ENCODE measurements at regions not wholly inside any gene's neighbourhood (a gene's known extent, or its start where the extent isn't known, plus 50 kb on each side); places are given as distances from the start of the nearest gene placed in this dataset.

DNA sequence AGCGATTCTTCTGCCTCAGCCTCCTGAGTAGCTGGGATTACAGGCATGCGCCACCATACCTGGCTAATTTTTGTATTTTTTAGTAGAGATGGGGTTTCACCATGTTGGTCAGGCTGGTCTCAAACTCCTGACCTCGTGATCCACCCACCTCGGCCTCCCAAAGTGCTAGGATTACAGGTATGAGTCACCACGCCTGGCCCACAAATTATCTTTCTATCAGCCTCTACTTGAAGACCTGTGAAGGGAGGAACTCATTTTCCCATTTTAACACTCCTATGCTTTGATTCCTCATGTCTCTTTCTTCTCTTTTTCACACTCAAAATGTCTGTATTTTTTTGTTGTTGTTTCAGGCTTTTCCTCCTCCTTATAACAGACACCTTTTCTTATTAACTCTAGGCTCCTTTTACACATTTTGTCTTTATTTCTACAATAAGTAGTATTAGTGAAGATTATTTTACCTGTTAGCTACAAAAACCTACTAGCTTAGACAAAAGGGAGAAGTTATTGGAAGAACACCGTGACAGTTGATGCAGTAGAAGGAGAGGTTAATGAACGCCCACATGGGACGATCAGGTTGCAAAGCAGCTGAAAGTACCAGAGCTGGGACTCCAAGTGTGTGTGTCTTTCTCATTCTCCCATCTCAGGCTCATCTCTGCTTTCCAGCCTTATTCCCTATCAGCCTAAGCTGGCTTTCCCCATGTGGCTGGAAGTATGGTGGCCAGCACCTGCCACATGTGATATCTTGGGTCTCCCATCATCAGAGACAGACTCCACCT, 97.6 kb upstream of the AGAP1 start:
- CTCF ChIA-PET = no interaction called here
- Mint-ChIP-seq H3K4me1 (peaks cover under 1 to 4% (median 4%) of the 10 kb centered on the region in 3 donors), H3K9me3 (peaks cover 0 to 8% (median 3%) of the 10 kb centered on the region in 3 donors), H3K27me3 (peaks cover 17 to 24% of the 10 kb centered on the region in 2 donors), H3K4me3 (no peak overlapping the region), H3K27ac (no peak overlapping the region), H3K36me3 (no peaks in the 10 kb centered on the region)
- no peaks in the 10 kb centered on the region for H3K9me3 ChIP-seq
- H3K4me1 ChIP-seq (ENCODE audit: control insufficient read depth in 1 of 2, extremely low read depth in 1 of 2, insufficient read depth in 2 of 2, low read length in 2 of 2) = peaks cover 0 to under 1% of the 10 kb centered on the region in 2 experiments
- ATAC-seq (replicated peaks in 1 of 4) = no peak
- H3K4me3 ChIP-seq (ENCODE audit: control insufficient read depth in 1 of 2, extremely low read depth in 1 of 2, low read length in 1 of 2) = no peak overlapping the region
- H3K36me3 ChIP-seq (ENCODE audit: control insufficient read depth in 2 of 2, extremely low read depth in 1 of 2, insufficient read depth in 1 of 2, low read length in 1 of 2) = no peaks in the 10 kb centered on the region
- H3K27ac ChIP-seq (ENCODE audit: low read length) = no peak overlapping the region
- POLR2A ChIA-PET = interaction anchor here in 1 of 2 donors (0.6 kb wide), 1 partner anchor 21 kb away, joined by 3 read pairs; no protein-coding TSS in a partner anchor
- peaks cover 0 to 19% of the 10 kb centered on the region in 2 experiments for H3K27me3 ChIP-seq (replicated peaks in 1 of 2; ENCODE audit: control insufficient read depth in 2 of 2, extremely low read depth in 1 of 2, insufficient read depth in 2 of 2, low read length in 1 of 2)
- no peak for DNase-seq
- no CpG with 5 or more reads among the region's 8 CpGs for WGBS (ENCODE audit: insufficient coverage)

DNA sequence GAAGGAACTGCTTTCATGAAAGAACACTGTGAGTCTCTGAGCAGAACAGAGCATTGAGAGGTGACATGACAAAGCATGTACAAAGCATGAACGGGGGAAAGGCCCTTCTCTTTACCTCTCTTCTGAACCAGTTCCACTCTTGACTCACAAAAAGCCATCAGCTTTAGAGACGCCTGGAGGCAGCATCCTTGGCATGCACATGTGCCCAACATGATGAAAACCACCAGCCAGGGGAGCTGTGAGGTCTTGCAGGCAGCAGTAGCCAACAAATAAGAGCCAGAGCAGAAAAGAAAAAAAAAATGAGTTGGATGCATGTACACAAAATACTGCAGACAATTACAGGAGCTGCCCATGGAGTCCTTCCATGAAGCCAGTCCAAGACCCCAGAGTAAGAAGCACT, 95.5 kb upstream of the AGAP1 start:
- ATAC-seq (replicated peaks in 1 of 4) (no peak), DNase-seq (no peak)
- H3K27me3 Mint-ChIP-seq = peaks cover 13 to 25% of the 10 kb centered on the region in 2 donors
- no peak overlapping the region for H3K27ac ChIP-seq (ENCODE audit: low read length)
- peaks cover 0 to 8% (median 3%) of the 10 kb centered on the region in 3 donors for H3K9me3 Mint-ChIP-seq
- no peak overlapping the region for H3K4me3 ChIP-seq (ENCODE audit: control insufficient read depth in 1 of 2, extremely low read depth in 1 of 2, low read length in 1 of 2)
- H3K4me1 ChIP-seq (ENCODE audit: control insufficient read depth in 1 of 2, extremely low read depth in 1 of 2, insufficient read depth in 2 of 2, low read length in 2 of 2) = no peaks in the 10 kb centered on the region
- H3K27ac Mint-ChIP-seq = no peak overlapping the region
- H3K36me3 Mint-ChIP-seq = no peaks in the 10 kb centered on the region
- H3K27me3 ChIP-seq (replicated peaks in 1 of 2; ENCODE audit: control insufficient read depth in 2 of 2, extremely low read depth in 1 of 2, insufficient read depth in 2 of 2, low read length in 1 of 2) = peaks cover 0 to 13% of the 10 kb centered on the region in 2 experiments
- WGBS (ENCODE audit: insufficient coverage) = 45% methylated on average over 2 of the region's 2 CpGs
- H3K9me3 ChIP-seq = no peaks in the 10 kb centered on the region
- H3K4me1 Mint-ChIP-seq = no peaks in the 10 kb centered on the region
- ChIA-PET CTCF (no interaction called here), POLR2A (no interaction called here)
- no peaks in the 10 kb centered on the region for H3K36me3 ChIP-seq (ENCODE audit: control insufficient read depth in 2 of 2, extremely low read depth in 1 of 2, insufficient read depth in 1 of 2, low read length in 1 of 2)
- H3K4me3 Mint-ChIP-seq = no peak overlapping the region

DNA sequence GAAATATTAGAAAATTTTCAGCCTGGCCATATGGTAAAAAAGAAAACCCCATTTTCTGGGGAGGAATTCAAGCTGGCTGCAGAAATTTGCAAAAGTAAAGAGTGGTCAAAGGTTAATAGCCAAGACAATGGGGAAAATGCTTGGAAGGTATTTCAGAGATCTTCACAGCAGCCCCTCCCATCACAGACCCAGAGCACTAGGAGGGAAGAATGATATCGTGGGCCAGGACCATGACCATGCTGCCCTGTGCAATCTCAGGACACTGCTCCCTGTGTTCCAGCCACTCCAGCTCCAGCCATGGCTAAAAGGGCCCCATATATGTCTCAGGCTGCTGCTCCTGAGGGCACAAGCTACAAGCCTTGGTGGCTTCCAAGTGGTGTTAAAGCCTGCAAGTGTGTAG, 93.9 kb upstream of the AGAP1 start:
- H3K27me3 ChIP-seq (replicated peaks in 1 of 2; ENCODE audit: control insufficient read depth in 2 of 2, extremely low read depth in 1 of 2, insufficient read depth in 2 of 2, low read length in 1 of 2) = peaks cover 0 to 13% of the 10 kb centered on the region in 2 experiments
- Mint-ChIP-seq H3K9me3 (peaks cover 0 to 4% (median 3%) of the 10 kb centered on the region in 3 donors), H3K36me3 (no peaks in the 10 kb centered on the region), H3K4me1 (no peaks in the 10 kb centered on the region), H3K27ac (no peak overlapping the region), H3K27me3 (peaks cover 13 to 28% of the 10 kb centered on the region in 2 donors), H3K4me3 (no peak overlapping the region)
- no peak overlapping the region for H3K27ac ChIP-seq (ENCODE audit: low read length)
- no peak overlapping the region for H3K4me3 ChIP-seq (ENCODE audit: control insufficient read depth in 1 of 2, extremely low read depth in 1 of 2, low read length in 1 of 2)
- H3K4me1 ChIP-seq (ENCODE audit: control insufficient read depth in 1 of 2, extremely low read depth in 1 of 2, insufficient read depth in 2 of 2, low read length in 2 of 2) = no peaks in the 10 kb centered on the region
- H3K9me3 ChIP-seq = no peaks in the 10 kb centered on the region
- POLR2A ChIA-PET = no interaction called here
- ATAC-seq (replicated peaks in 1 of 4) (no peak), DNase-seq (no peak)
- no CpG with 5 or more reads among the region's 1 CpG for WGBS (ENCODE audit: insufficient coverage)
- H3K36me3 ChIP-seq (ENCODE audit: control insufficient read depth in 2 of 2, extremely low read depth in 1 of 2, insufficient read depth in 1 of 2, low read length in 1 of 2) = no peaks in the 10 kb centered on the region
- CTCF ChIA-PET = interaction anchor here in 1 of 2 donors (0.6 kb wide), 1 partner anchor 732 kb away, joined by 3 read pairs; no protein-coding TSS in a partner anchor

DNA sequence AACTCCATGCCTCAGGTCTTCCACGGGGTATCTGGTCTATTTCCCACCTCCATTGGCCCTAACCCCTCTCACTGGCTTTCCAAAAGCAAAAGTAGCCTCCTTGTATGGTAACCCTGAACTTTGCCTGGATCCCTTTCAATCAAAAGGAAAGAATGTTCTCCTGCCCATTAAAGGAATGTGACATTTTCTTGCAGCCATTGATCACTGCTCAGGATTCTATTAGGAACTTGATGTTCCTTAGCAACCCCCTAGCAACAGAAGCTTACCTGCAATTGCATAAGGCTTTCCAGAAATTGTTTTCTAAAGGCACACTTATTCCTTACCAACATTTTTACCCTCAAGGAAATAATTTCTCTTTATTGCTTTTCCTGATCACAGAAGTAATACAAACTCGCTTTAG, 91.4 kb upstream of the AGAP1 start:
- H3K36me3 Mint-ChIP-seq = no peaks in the 10 kb centered on the region
- no peaks in the 10 kb centered on the region for H3K36me3 ChIP-seq (ENCODE audit: control insufficient read depth in 2 of 2, extremely low read depth in 1 of 2, insufficient read depth in 1 of 2, low read length in 1 of 2)
- WGBS (ENCODE audit: insufficient coverage) = 43% methylated on average over 1 of the region's 2 CpGs
- ChIA-PET CTCF (no interaction called here), POLR2A (no interaction called here)
- H3K4me3 Mint-ChIP-seq = no peak overlapping the region
- peaks cover 0 to 3% (median 0%) of the 10 kb centered on the region in 3 donors for H3K9me3 Mint-ChIP-seq
- peaks cover 8 to 21% of the 10 kb centered on the region in 2 donors for H3K27me3 Mint-ChIP-seq
- ATAC-seq (replicated peaks in 1 of 4) = no peak
- H3K27me3 ChIP-seq (replicated peaks in 1 of 2; ENCODE audit: control insufficient read depth in 2 of 2, extremely low read depth in 1 of 2, insufficient read depth in 2 of 2, low read length in 1 of 2) = peaks cover 0 to 25% of the 10 kb centered on the region in 2 experiments
- H3K27ac ChIP-seq (ENCODE audit: low read length) = no peak overlapping the region
- no peaks in the 10 kb centered on the region for H3K4me1 ChIP-seq (ENCODE audit: control insufficient read depth in 1 of 2, extremely low read depth in 1 of 2, insufficient read depth in 2 of 2, low read length in 2 of 2)
- no peaks in the 10 kb centered on the region for H3K4me1 Mint-ChIP-seq
- no peaks in the 10 kb centered on the region for H3K9me3 ChIP-seq
- no peak for DNase-seq
- no peak overlapping the region for H3K4me3 ChIP-seq (ENCODE audit: control insufficient read depth in 1 of 2, extremely low read depth in 1 of 2, low read length in 1 of 2)
- no peak overlapping the region for H3K27ac Mint-ChIP-seq

DNA sequence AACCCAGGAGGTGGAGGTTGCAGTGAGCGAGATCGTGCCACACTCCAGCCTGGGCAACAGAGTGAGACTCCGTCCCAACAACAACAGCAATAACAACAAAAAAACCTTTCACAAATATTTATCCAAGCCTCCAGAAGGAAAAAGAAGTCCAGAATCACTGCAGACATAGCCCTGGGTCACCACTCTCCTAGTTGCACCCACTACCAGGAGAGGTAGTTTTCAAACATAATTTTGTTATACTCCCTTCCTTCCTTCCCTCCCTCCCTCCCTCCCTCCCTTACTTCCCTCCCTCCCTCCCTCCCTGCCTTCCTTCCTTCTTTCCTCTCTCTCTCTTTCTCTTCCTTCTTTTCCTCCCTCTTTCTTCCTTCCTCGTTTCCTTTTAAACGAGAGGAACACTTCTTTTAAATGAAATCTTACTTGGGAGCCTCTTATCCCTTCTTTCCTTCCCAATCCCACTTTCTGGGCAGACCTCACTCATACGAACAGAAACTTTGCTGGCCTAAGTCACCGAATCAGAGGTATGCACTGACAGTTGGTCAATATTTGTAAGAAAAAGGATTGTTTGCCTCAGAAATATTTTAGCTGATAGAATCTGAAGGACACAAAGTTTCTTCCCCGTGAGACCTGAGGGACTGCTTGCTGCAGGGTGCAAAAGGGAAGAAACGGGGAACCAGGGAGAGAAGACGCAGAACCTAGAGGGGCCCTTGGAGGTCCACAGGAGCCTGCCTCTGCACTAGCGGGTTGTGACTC, 88.1 kb upstream of the AGAP1 start:
- Mint-ChIP-seq H3K27ac (no peak overlapping the region), H3K4me1 (no peaks in the 10 kb centered on the region), H3K27me3 (peaks cover 13 to 14% of the 10 kb centered on the region in 2 donors), H3K9me3 (peaks cover 0 to 6% (median 2%) of the 10 kb centered on the region in 3 donors), H3K36me3 (no peaks in the 10 kb centered on the region), H3K4me3 (no peak overlapping the region)
- no peak for DNase-seq
- no peak overlapping the region for H3K27ac ChIP-seq (ENCODE audit: low read length)
- no peaks in the 10 kb centered on the region for H3K36me3 ChIP-seq (ENCODE audit: control insufficient read depth in 2 of 2, extremely low read depth in 1 of 2, insufficient read depth in 1 of 2, low read length in 1 of 2)
- no peak overlapping the region for H3K4me3 ChIP-seq (ENCODE audit: control insufficient read depth in 1 of 2, extremely low read depth in 1 of 2, low read length in 1 of 2)
- WGBS (ENCODE audit: insufficient coverage) = 31% methylated on average over 3 of the region's 11 CpGs
- no peaks in the 10 kb centered on the region for H3K9me3 ChIP-seq
- POLR2A ChIA-PET = no interaction called here
- no peak for ATAC-seq (replicated peaks in 1 of 4)
- peaks cover 0 to 17% of the 10 kb centered on the region in 2 experiments for H3K27me3 ChIP-seq (replicated peaks in 1 of 2; ENCODE audit: control insufficient read depth in 2 of 2, extremely low read depth in 1 of 2, insufficient read depth in 2 of 2, low read length in 1 of 2)
- CTCF ChIA-PET = no interaction called here
- no peaks in the 10 kb centered on the region for H3K4me1 ChIP-seq (ENCODE audit: control insufficient read depth in 1 of 2, extremely low read depth in 1 of 2, insufficient read depth in 2 of 2, low read length in 2 of 2)

DNA sequence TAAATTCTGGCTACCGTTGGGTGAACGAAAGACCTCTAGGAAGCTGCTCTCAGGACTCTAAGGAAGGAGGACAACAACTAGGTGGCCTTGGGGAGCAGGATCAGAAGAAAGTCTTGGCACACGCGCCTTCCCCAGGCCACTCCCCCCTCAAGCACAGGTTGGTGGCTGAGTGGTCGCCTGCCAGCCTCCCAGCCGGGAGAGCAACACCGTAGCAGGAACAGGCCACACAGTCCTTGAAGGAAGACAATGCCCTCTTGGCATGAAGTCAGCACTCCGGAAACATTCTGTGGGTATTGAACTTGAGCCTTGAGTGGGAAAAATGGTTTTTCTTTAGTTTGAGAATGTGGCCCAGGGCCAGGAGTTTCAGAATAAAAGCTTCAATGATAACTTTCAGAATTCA, 87.4 kb upstream of the AGAP1 start:
- Mint-ChIP-seq H3K36me3 (no peaks in the 10 kb centered on the region), H3K4me1 (no peaks in the 10 kb centered on the region), H3K27me3 (peaks cover 15 to 16% of the 10 kb centered on the region in 2 donors), H3K4me3 (no peak overlapping the region), H3K9me3 (peaks cover 0 to 6% (median 2%) of the 10 kb centered on the region in 3 donors), H3K27ac (no peak overlapping the region)
- Histone ChIP-seq H3K36me3 (ENCODE audit: control insufficient read depth in 2 of 2, extremely low read depth in 1 of 2, insufficient read depth in 1 of 2, low read length in 1 of 2) (no peaks in the 10 kb centered on the region), H3K4me3 (ENCODE audit: control insufficient read depth in 1 of 2, extremely low read depth in 1 of 2, low read length in 1 of 2) (no peak overlapping the region), H3K4me1 (ENCODE audit: control insufficient read depth in 1 of 2, extremely low read depth in 1 of 2, insufficient read depth in 2 of 2, low read length in 2 of 2) (no peaks in the 10 kb centered on the region), H3K27ac (ENCODE audit: low read length) (no peak overlapping the region), H3K9me3 (no peaks in the 10 kb centered on the region), H3K27me3 (replicated peaks in 1 of 2; ENCODE audit: control insufficient read depth in 2 of 2, extremely low read depth in 1 of 2, insufficient read depth in 2 of 2, low read length in 1 of 2) (peaks cover 0 to 17% of the 10 kb centered on the region in 2 experiments)
- ATAC-seq (replicated peaks in 1 of 4) = no peak
- ChIA-PET POLR2A (no interaction called here), CTCF (no interaction called here)
- no peak for DNase-seq
- WGBS (ENCODE audit: insufficient coverage) = no CpG with 5 or more reads among the region's 8 CpGs
